ENCODE measurements at regions not wholly inside any gene's neighbourhood (a gene's known extent, or its start where the extent isn't known, plus 50 kb on each side); places are given as distances from the start of the nearest gene placed in this dataset.

DNA sequence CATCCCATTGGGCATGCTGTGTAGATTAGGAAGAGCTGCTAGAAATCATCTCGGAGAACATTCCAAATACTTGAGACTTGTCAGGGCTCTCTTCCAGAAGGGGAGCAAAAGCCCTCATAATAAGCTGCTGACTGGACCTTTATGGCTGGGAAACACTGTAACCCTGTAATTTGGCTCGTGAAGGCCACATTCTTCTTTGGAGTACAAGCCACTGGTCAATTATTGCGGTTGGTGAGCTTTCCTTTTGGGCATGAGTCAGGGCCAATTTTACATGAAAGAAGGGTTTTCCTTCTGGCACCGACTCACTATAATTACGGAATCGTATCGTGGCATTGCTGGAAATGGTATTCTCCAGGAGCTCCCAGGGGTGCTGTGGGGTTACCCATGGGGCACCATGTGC, 434.5 kb upstream of the RGMA start:
- no peak overlapping the region for H3K27ac Mint-ChIP-seq
- H3K4me1 Mint-ChIP-seq = no peaks in the 10 kb centered on the region
- H3K4me3 Mint-ChIP-seq = no peak overlapping the region
- H3K9me3 Mint-ChIP-seq = no peaks in the 10 kb centered on the region
- ATAC-seq = no peak
- no peaks in the 10 kb centered on the region for H3K27me3 Mint-ChIP-seq
- no peaks in the 10 kb centered on the region for H3K36me3 Mint-ChIP-seq

DNA sequence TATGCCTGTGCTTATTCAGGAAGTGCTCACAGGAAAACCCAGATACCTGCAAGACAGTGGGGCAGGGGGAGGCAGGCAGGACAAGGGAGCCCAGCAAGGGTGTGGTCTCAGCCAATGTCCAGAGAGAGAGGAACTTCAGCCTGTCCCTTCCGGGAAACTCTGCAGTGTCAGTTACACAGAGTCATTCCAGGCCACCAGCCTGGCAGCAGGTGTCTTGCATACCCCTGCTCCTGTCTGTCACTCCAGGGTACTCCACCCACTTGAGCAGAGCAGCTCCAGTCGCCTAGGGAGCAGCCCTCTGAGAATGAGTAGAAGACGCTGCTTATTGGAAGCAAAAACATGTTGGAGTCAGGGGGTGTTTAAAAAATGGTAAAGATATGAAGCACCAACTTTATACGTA, 431.2 kb upstream of the RGMA start:
- no peak for ATAC-seq
- Mint-ChIP-seq H3K4me3 (no peak overlapping the region), H3K36me3 (no peaks in the 10 kb centered on the region), H3K27ac (no peak overlapping the region), H3K4me1 (no peaks in the 10 kb centered on the region), H3K9me3 (no peaks in the 10 kb centered on the region), H3K27me3 (no peaks in the 10 kb centered on the region)

DNA sequence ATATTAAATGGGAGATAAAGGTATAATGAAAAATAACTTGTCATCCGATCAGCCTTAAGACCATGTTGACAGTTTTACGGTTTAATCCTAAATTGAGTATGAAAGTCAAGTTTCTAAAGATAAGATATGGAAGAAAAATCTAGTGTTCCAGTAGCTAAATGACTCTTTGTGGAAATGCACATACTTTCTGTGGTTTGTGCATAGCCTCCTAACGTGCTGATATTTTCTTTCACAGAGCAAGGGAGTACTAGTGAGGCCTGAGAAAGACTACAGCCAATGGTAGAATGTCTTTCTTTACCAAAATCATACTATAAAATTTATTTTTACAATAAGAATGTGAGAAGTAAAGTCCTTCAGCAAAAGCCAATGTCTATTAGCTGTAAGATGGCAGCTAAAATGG, 430.6 kb upstream of the RGMA start:
- Mint-ChIP-seq H3K36me3 (no peaks in the 10 kb centered on the region), H3K4me3 (no peak overlapping the region), H3K4me1 (no peaks in the 10 kb centered on the region), H3K9me3 (no peaks in the 10 kb centered on the region), H3K27me3 (no peaks in the 10 kb centered on the region), H3K27ac (no peak overlapping the region)
- ATAC-seq = no peak

DNA sequence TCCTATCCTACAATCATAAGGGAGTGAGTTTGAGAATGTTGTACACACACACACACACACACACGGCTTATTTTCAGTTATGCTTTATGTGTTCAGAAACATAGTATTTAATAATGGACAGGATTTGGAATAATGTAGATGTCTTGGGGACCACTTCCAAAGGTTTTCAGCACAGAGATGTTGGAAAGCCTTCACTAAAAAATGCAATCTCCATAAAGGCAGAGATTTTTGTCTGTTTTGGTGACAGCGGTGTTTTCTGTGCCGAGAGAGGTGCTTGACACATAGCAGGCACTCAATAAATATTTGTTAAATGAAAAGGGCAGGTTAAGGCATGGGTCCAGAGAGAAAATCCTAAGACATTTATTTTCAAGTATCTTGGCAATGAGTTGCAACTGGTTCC, 428.2 kb upstream of the RGMA start:
- no peaks in the 10 kb centered on the region for H3K27me3 Mint-ChIP-seq
- no peaks in the 10 kb centered on the region for H3K36me3 Mint-ChIP-seq
- no peaks in the 10 kb centered on the region for H3K9me3 Mint-ChIP-seq
- no peak overlapping the region for H3K27ac Mint-ChIP-seq
- H3K4me1 Mint-ChIP-seq = no peaks in the 10 kb centered on the region
- ATAC-seq = no peak
- H3K4me3 Mint-ChIP-seq = no peak overlapping the region

DNA sequence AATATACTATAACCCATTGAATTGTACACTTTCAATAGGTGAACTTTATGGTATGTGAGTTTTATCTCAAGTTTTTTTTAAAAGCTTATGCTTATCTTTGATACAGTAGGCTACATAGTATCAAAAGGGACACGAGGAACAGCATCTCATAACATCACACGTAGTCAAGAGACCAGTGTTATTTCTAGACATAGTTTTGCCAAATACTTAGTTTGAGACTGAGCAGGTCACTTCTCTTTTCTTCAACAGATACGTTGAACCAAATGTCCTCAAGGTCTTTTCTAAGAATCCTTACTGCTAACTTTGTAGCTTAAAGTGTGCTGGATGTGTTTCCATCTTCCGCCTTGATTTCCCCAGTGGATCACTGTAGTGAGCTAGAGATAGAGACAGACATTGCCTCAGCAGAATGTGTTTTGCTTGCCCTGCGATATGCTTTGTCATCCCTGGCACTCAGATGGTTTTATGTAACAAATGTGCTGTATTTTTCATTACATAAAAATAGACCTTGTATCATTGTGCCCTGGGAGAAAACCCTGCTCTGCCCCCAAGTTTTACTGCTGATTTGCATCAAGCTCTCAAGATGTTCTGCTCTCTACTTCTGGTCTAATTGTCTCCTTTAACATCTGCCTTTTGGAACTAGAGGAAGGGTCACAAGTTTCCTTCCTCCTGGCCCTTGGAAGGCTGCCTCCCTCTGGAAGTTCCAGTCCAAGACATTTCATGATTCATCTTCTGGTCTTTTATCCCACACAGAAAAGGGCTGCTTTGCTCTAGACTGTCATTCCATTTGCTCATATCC, 426.4 kb upstream of the RGMA start:
- Mint-ChIP-seq H3K27ac (no peak overlapping the region), H3K36me3 (no peaks in the 10 kb centered on the region), H3K4me1 (no peaks in the 10 kb centered on the region), H3K4me3 (no peak overlapping the region), H3K9me3 (no peaks in the 10 kb centered on the region), H3K27me3 (no peaks in the 10 kb centered on the region)
- no peak for ATAC-seq

DNA sequence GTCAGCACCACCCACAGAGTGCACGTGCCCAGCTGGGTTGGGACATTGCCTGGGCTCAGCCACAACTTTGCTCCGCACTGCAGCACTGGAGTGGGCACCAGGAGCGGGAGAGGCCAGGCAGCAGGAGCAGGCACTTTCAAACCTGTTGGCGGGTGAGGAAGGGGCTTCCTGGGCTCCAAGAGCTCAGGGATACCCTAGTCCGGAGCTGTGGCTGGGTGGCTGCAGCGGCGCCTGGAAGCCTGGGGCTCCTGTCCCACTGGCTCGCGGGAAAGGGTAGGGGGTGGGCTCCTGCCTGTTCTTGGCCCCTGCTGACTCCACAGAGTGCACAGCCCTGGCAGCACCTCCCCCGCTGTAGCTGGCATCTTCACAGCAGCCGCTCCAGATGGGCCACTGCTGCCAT, 417.6 kb upstream of the RGMA start:
- Mint-ChIP-seq H3K9me3 (no peaks in the 10 kb centered on the region), H3K4me1 (no peaks in the 10 kb centered on the region), H3K27ac (no peak overlapping the region), H3K36me3 (no peaks in the 10 kb centered on the region), H3K4me3 (no peak overlapping the region), H3K27me3 (no peaks in the 10 kb centered on the region)
- ATAC-seq = no peak

DNA sequence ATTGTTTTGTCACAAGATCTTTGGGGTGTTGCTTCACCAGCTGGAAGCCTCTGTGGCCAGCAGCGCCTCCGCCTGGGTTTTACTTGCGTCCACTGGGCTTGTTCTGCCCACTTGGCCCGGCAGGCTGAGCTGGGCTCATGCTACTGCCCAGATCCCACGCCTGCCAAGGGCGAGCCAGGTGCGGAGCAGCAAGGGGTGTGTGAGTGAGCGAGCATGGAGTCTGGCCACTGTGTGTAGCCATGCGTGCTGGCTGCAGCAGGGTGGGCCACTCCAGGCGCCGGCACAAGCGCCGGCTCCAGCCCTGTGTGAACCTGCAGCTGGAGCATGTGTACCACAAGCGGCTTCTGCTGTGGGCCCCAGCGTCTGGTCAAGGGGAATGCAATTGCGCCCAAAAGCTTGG, 416.5 kb upstream of the RGMA start:
- H3K9me3 Mint-ChIP-seq = no peaks in the 10 kb centered on the region
- no peak overlapping the region for H3K4me3 Mint-ChIP-seq
- no peaks in the 10 kb centered on the region for H3K4me1 Mint-ChIP-seq
- ATAC-seq = no peak
- H3K27ac Mint-ChIP-seq = no peak overlapping the region
- no peaks in the 10 kb centered on the region for H3K36me3 Mint-ChIP-seq
- H3K27me3 Mint-ChIP-seq = no peaks in the 10 kb centered on the region

DNA sequence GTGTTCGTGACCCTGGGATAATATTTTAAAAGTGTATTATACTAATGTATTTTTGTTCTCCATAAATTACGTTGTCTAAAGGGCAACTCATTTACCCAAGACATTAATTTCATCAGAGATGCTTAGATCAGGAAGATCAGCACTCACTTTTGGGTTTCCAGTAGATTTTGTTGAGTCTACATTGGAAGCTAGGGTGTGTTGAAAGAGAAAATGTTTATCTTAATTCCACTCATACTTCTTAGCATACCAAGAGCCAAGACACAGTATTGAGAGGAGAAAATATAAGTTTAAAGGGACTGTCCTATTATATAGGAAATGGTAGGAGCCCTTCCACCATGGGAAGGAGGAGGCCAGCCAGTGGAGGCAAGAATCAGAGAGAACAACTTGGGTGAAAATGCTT, 412.9 kb upstream of the RGMA start:
- H3K27ac Mint-ChIP-seq = no peak overlapping the region
- H3K4me3 Mint-ChIP-seq = no peak overlapping the region
- no peaks in the 10 kb centered on the region for H3K27me3 Mint-ChIP-seq
- no peaks in the 10 kb centered on the region for H3K36me3 Mint-ChIP-seq
- no peaks in the 10 kb centered on the region for H3K4me1 Mint-ChIP-seq
- ATAC-seq = no peak
- no peaks in the 10 kb centered on the region for H3K9me3 Mint-ChIP-seq

DNA sequence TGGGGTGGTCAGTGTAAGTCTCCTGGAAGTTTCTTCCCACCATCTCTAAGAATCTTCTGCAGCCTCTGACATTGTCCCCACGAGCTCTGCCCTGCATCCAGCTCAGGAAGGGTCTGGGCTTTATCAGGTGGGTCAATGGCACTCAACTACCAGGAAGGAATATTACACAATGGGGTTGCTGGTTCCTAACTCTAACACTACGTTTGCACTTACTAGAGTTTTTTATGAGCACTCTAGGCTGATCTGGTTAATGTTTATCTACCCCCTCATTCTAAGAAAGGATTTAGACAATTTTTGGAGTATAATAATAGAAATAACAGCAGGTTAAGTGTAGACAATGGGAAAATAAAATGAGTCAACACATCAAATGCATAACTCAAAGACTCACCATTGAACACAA, 411.1 kb upstream of the RGMA start:
- no peaks in the 10 kb centered on the region for H3K9me3 Mint-ChIP-seq
- H3K4me1 Mint-ChIP-seq = no peaks in the 10 kb centered on the region

DNA sequence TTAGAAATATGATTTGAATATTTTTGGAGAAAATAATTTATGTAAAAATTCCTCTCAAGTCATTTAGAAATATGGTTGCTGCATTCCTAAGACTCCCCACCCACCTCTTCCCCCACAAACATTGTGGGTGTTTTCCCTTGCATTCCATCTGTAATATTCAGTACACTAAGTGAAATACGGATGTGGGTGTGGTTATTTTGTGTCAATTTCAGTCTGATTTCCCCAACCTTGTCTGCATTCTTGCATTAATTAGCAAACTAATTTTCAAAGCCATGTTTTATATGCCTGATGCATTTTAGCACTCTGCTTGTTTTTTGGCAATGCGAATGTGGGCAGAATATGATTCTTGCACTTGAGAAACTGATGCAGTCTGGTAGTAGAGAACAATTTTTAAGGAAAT, 408.3 kb upstream of the RGMA start:
- no peak for ATAC-seq
- no peaks in the 10 kb centered on the region for H3K27me3 Mint-ChIP-seq
- no peak overlapping the region for H3K27ac Mint-ChIP-seq

More for the DNA sequence above, 411.1 kb upstream of the RGMA start:
- Mint-ChIP-seq H3K27me3 (no peaks in the 10 kb centered on the region), H3K36me3 (no peaks in the 10 kb centered on the region), H3K4me3 (no peak overlapping the region), H3K27ac (no peak overlapping the region)
- no peak for ATAC-seq

DNA sequence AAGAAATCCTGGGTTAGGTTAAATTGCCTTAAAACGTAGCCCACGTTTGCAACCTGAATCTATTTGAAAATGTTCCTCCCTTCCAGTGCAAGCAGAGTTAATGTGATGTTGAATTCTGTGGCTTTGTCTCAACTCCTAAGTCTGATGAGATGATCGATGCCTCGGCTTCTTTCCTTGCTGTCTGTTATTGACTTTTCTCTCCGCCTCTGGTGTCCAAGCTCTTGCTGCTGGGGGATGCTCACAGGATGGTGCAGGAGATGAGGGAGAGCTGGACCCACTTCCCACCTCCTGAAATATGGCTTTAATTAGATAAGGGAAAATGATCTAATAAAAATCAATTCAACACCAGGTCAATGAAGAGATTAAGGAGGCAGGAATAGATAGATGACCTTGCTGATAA, 407.9 kb upstream of the RGMA start:
- no peak overlapping the region for H3K4me3 Mint-ChIP-seq
- no peak overlapping the region for H3K27ac Mint-ChIP-seq
- no peaks in the 10 kb centered on the region for H3K9me3 Mint-ChIP-seq
- no peak for ATAC-seq
- no peaks in the 10 kb centered on the region for H3K36me3 Mint-ChIP-seq
- H3K27me3 Mint-ChIP-seq = no peaks in the 10 kb centered on the region
- no peaks in the 10 kb centered on the region for H3K4me1 Mint-ChIP-seq

More for the DNA sequence above, 408.3 kb upstream of the RGMA start:
- no peak overlapping the region for H3K4me3 Mint-ChIP-seq
- no peaks in the 10 kb centered on the region for H3K4me1 Mint-ChIP-seq
- H3K9me3 Mint-ChIP-seq = no peaks in the 10 kb centered on the region
- no peaks in the 10 kb centered on the region for H3K36me3 Mint-ChIP-seq

DNA sequence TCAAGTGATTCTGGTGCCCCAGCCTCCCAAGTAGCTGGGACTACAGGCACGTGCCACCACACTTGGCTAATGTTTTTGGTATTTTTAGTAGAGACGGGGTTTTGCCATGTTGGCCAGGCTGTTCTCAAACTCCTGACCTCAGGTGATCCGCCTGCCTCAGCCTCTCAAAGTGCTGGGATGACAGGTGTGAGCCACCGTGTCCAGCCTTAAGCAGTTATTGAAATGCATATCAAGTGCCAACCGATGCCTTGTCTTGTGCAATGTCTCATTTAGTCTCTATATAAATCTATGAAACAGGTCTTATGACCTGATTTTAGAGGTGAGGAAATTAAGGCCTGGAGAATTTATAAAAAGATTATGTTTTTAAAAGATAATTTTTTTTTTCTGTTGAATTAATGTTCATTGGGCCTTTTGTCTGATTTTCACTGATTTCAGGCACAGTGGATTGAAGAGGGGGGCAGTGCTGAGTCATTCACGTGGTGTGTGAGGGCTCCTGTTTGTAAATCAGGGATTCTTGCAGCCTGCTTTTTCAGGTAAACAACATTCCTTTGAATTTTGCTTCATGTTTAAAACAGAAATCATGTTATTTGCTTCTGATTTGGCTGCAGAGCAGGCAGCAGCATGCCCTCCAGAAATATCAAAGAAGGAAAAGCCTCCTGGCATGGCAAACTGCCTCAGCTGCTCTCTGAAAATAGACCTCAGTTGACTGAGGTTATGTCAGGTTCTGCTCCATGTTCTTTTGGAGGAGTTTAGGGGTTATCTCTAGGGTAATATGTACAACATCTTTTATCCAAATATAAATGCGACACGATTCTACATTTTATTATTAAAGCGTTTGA, 407.0 kb upstream of the RGMA start:
- Mint-ChIP-seq H3K9me3 (no peaks in the 10 kb centered on the region), H3K27ac (no peak overlapping the region), H3K4me1 (no peaks in the 10 kb centered on the region), H3K27me3 (no peaks in the 10 kb centered on the region), H3K4me3 (no peak overlapping the region), H3K36me3 (no peaks in the 10 kb centered on the region)
- ATAC-seq = no peak

DNA sequence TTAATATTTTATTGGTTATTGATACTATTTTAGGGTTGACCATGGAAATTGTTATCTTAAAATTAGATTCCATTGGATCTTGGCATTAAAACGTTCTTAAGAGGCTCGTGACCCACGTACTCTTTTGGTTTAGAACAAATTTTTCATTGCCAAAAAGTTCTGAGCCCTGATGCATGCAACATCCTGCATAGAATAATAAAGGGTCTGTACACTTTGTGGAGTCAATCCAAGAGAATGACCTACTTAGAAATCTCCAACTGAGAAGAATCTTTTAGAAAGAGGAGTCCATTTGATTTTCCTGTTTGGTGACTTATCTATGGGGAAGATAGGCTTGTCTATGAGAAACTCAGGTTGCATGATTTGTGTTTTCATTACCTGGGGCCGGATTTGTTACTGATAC, 404.2 kb upstream of the RGMA start:
- H3K9me3 Mint-ChIP-seq = no peaks in the 10 kb centered on the region
- no peaks in the 10 kb centered on the region for H3K27me3 Mint-ChIP-seq
- no peaks in the 10 kb centered on the region for H3K4me1 Mint-ChIP-seq
- H3K36me3 Mint-ChIP-seq = no peaks in the 10 kb centered on the region
- no peak for ATAC-seq
- H3K27ac Mint-ChIP-seq = no peak overlapping the region
- no peak overlapping the region for H3K4me3 Mint-ChIP-seq

DNA sequence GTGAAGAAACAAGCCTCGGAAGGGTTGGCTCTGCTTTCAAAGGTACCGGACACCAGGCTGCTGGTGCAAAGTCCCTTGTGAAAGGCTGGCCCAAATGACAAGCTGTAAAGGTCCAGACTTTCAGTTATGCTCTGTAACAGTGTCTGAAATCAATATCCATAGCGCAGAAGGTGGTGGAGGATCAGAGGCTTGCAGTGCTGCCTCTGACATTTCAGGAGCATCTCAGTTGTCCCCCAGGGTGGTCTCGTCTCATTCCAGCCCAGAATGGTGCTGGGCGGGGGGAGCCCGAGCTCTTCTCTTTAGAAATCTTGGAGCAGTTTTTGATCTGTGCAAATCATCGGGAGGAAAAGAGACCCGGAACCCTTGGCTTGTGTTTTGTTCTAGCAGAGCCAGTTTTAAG, 402.3 kb upstream of the RGMA start:
- Mint-ChIP-seq H3K4me3 (no peak overlapping the region), H3K27me3 (no peaks in the 10 kb centered on the region), H3K4me1 (no peaks in the 10 kb centered on the region), H3K9me3 (no peaks in the 10 kb centered on the region), H3K27ac (no peak overlapping the region), H3K36me3 (no peaks in the 10 kb centered on the region)
- ATAC-seq = no peak

DNA sequence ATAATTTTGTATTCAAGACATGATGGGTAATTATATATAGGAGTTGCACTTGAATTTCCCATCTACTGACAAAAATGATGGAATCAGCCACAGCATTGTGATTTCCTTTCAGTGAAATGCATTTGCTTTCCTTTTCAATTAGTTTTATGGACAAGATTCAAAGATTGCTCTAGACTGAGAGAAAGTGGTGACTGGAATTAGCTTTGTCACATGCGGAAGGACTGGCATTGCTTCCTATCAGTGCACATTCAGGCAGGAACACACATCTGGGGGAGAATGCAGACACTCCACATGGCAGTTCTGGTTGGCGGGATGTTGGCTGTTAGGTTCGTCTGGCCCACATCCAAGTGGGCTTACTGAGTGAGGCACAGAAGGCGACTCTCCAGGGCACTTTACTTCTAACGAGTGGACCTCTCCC, 399.3 kb upstream of the RGMA start:
- ATAC-seq = no peak
- H3K4me3 Mint-ChIP-seq = no peak overlapping the region
- H3K27me3 Mint-ChIP-seq = no peaks in the 10 kb centered on the region
- H3K36me3 Mint-ChIP-seq = no peaks in the 10 kb centered on the region
- no peaks in the 10 kb centered on the region for H3K9me3 Mint-ChIP-seq
- H3K4me1 Mint-ChIP-seq = no peaks in the 10 kb centered on the region
- no peak overlapping the region for H3K27ac Mint-ChIP-seq

All from stimulated activated memory B cell treated with anti-CD40 and anti-IgM and Interleukin-4, amounts not matched to agents 10 μg/mL and 1 μg/mL and 100 μg/mL, for 72 hours (primary cell).